Neutrophil (primary cell): ENCODE measurements at regions not wholly inside any gene's neighbourhood (a gene's known extent, or its start where the extent isn't known, plus 50 kb on each side); places are given as distances from the start of the nearest gene placed in this dataset.

Experiments used
- H3K27ac ChIP-seq: fragments of 200-600 bp; sonication (generic); 2 replicates; pipeline ENCODE4 v1.5.1; 2016; ENCODE audit warnings: mild to moderate bottlenecking, moderate library complexity
- H3K27me3 ChIP-seq: fragments of 200-600 bp; sonication (generic); 2 replicates; pipeline ENCODE4 v1.6.0; 2016; ENCODE audit warnings: mild to moderate bottlenecking
- H3K36me3 ChIP-seq: fragments of 200-600 bp; sonication (generic); 2 replicates; pipeline ENCODE4 v1.5.1; 2017
- H3K4me1 ChIP-seq, 2 experiments: fragments of 200-600 bp in 1 of 2; sonication (generic) in 1 of 2; 1 replicate in 1 of 2; 2 replicates in 1 of 2; pipeline versions ENCODE4 v1.5.1 to v1.6.1; 2013 to 2016; ENCODE audit warnings: low read depth in 1 of 2, low read length in 1 of 2, mild to moderate bottlenecking in 1 of 2, moderate library complexity in 1 of 2; ENCODE audit not compliant: control insufficient read depth in 1 of 2, insufficient read depth in 1 of 2
- H3K4me3 ChIP-seq, 2 experiments: fragments of 200-600 bp in 1 of 2; sonication (generic) in 1 of 2; 1 replicate in 1 of 2; 2 replicates in 1 of 2; pipeline ENCODE4 v1.5.1; 2013 to 2016; ENCODE audit warnings: low read depth in 1 of 2, low read length in 1 of 2, mild to moderate bottlenecking in 1 of 2, moderate library complexity in 1 of 2
- H3K9me3 ChIP-seq: fragments of 200-600 bp; sonication (generic); 2 replicates; pipeline ENCODE4 v1.5.1; 2016
- TF ChIP-seq, protein P1 (sequence below): fragments of 200-600 bp; sonication (generic); IDR thresholded peaks from 2 replicates; pipeline ENCODE4 v1.5.1; 2016; ENCODE audit warnings: antibody characterized with exemption

DNA sequence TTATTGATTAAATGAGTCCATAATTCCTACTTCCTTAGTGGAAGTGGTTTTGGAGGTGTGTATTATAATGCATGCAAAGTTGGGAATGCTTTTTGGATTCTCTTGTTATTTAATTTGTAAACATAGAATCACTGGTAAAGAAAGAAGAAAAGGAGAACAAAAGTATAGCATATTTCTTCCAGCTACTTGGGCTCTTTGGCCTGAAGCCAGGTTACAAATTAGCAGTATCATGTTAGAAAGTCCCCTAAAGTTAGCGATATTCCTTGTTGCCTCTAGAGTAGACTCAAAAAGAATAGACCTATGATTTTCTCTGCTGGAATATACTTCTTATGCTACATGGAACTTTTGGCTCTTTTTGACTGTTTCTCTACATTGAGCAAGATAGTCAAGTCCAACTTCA lies 60.6 kb upstream of the CD28 start:
- TF ChIP-seq, protein P1, sequence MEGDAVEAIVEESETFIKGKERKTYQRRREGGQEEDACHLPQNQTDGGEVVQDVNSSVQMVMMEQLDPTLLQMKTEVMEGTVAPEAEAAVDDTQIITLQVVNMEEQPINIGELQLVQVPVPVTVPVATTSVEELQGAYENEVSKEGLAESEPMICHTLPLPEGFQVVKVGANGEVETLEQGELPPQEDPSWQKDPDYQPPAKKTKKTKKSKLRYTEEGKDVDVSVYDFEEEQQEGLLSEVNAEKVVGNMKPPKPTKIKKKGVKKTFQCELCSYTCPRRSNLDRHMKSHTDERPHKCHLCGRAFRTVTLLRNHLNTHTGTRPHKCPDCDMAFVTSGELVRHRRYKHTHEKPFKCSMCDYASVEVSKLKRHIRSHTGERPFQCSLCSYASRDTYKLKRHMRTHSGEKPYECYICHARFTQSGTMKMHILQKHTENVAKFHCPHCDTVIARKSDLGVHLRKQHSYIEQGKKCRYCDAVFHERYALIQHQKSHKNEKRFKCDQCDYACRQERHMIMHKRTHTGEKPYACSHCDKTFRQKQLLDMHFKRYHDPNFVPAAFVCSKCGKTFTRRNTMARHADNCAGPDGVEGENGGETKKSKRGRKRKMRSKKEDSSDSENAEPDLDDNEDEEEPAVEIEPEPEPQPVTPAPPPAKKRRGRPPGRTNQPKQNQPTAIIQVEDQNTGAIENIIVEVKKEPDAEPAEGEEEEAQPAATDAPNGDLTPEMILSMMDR = no peak
- Histone ChIP-seq H3K4me1 (peaks cover 14 to 15% of the 10 kb centered on the region in 2 experiments), H3K9me3 (no peaks in the 10 kb centered on the region), H3K36me3 (no peaks in the 10 kb centered on the region), H3K4me3 (no peak overlapping the region), H3K27ac (no peak overlapping the region), H3K27me3 (no peaks in the 10 kb centered on the region)

DNA sequence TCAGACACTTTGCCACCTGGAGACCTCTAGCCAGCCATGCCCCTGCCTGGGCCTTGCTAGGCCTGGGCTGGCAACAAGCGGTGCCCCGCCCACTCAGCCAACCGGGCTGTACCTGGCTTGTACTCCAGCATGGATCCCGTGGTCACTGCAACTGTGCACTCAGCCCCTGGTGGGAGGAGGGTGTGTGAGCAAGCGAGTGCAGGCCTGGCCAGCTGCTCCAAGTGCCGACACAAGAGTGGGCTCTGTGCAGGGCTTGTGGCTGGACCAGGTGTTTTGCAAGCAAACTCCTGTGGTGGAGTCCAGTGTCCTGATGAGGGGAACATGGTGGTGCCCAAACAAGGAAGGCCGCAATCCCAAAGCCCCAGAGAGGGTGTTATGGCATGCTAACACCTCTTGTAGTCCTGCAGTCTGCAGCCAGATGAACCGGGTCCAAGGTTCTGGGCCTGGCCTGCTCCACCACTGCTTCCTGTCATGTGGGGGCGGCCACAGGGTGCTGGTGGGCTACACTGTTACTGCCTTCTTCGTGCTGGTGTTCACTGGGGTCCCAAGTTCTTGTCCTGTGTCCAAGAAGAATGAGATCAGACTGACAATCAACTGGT lies 60.1 kb upstream of the CD28 start:
- TF ChIP-seq, protein P1 = no peak
- no peak overlapping the region for H3K27ac ChIP-seq
- no peaks in the 10 kb centered on the region for H3K36me3 ChIP-seq
- peaks cover 17 to 21% of the 10 kb centered on the region in 2 experiments for H3K4me1 ChIP-seq
- no peaks in the 10 kb centered on the region for H3K9me3 ChIP-seq
- no peak overlapping the region for H3K4me3 ChIP-seq
- no peaks in the 10 kb centered on the region for H3K27me3 ChIP-seq

DNA sequence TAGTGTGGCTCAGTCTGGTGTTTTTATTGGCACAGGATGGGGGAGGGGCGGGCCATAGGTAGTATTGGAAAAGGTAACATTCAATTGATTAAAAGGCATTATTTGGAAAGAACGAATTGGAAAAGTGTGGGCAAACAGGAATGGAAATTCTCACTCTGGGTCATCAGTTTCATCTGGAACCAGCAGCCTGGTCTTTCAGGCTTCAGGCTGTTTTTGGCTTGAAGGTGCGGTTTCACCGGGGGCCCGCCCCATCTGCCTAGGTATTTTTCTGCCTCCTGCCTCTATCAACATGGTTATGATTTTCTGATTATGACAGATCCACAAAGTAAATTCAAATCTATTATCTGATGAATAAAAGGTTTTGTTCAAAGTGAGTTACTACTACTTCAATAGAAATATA lies 59.5 kb upstream of the CD28 start:
- Histone ChIP-seq H3K4me3 (no peak overlapping the region), H3K27ac (no peak overlapping the region), H3K36me3 (no peaks in the 10 kb centered on the region), H3K4me1 (peaks cover 17 to 21% of the 10 kb centered on the region in 2 experiments), H3K9me3 (no peaks in the 10 kb centered on the region), H3K27me3 (no peaks in the 10 kb centered on the region)
- TF ChIP-seq, protein P1 = no peak

DNA sequence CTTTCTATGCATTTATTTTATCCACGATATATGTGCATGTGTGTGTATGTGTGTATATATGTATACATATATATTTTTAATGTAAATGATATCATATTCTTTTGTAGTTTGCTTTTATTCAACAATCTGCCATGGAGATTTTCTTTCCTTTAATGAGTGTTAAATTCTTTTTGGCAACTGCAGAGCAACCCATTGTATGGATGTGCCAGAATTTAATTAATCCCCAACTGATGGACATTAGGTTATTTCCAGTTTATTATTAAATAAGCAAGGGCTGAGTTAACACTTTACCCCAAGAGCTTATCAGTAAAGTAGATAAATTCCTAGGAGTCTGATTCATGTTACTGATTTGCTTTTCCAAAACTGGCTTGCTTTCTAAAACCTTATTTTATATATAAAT lies 58.9 kb upstream of the CD28 start:
- Histone ChIP-seq H3K27ac (no peak overlapping the region), H3K36me3 (no peaks in the 10 kb centered on the region), H3K27me3 (no peaks in the 10 kb centered on the region), H3K4me3 (no peak overlapping the region), H3K9me3 (no peaks in the 10 kb centered on the region), H3K4me1 (peaks cover 17 to 21% of the 10 kb centered on the region in 2 experiments)
- TF ChIP-seq, protein P1 = no peak

DNA sequence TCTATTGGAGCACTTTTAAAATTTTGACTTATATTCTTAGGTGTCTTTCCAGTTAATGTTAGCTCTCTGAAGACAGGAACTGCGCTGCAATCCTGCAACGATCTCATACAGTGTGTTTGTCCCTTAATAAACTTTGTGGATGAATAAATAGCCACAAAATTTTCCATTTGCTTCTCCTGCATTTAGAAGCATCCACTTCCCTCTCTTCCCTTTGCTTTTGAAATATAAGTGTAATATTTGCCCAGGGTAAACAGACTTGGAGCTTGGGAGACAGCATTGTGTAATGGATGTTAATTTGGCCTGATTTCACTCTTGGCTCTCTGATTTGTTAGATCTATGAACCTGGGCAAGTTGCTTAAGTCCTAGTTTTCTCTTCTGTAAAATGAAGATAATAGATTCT lies 58.2 kb upstream of the CD28 start:
- H3K4me1 ChIP-seq = peaks cover 17 to 21% of the 10 kb centered on the region in 2 experiments
- H3K9me3 ChIP-seq = no peaks in the 10 kb centered on the region
- TF ChIP-seq, protein P1 = no peak

More for the DNA sequence above, 58.2 kb upstream of the CD28 start:
- Histone ChIP-seq H3K4me3 (no peak overlapping the region), H3K27ac (no peak overlapping the region), H3K27me3 (no peaks in the 10 kb centered on the region), H3K36me3 (no peaks in the 10 kb centered on the region)
